WERI-Rb-1 (cell line): ENCODE measurements at regions not wholly inside any gene's neighbourhood (a gene's known extent, or its start where the extent isn't known, plus 50 kb on each side); places are given as distances from the start of the nearest gene placed in this dataset.

Experiments used
- DNase-seq: peaks from one replicate; pipeline ENCODE4 v3.0.0-alpha.2; 2020
- H3K27ac ChIP-seq: fragments of 250-450 bp; sonication (Bioruptor Pico); 2 replicates; pipeline ENCODE4 v1.5.1; 2020; ENCODE audit warnings: mild to moderate bottlenecking, moderate library complexity
- H3K27me3 ChIP-seq: fragments of 250-450 bp; sonication (Bioruptor Pico); 2 replicates; pipeline ENCODE4 v1.5.1; 2021; ENCODE audit warnings: mild to moderate bottlenecking, low read depth, moderate library complexity; ENCODE audit not compliant: insufficient read depth, severe bottlenecking
- H3K36me3 ChIP-seq: fragments of 250-450 bp; sonication (Bioruptor Pico); 2 replicates; pipeline ENCODE4 v1.5.1; 2020; ENCODE audit warnings: mild to moderate bottlenecking, moderate library complexity
- H3K4me3 ChIP-seq: 2 replicates; pipeline ENCODE4 v1.5.1; 2011; ENCODE audit warnings: low read depth, mild to moderate bottlenecking, control low read depth, low read length
- H3K9me3 ChIP-seq: fragments of 250-450 bp; sonication (Bioruptor Pico); 2 replicates; pipeline ENCODE4 v1.5.1; 2021; ENCODE audit warnings: mild to moderate bottlenecking, moderate library complexity; ENCODE audit not compliant: severe bottlenecking
- TF ChIP-seq, protein P1 (sequence below): IDR thresholded peaks from 2 replicates; pipeline ENCODE4 v1.5.1; 2011; ENCODE audit warnings: low read depth, mild to moderate bottlenecking, control low read depth, inconsistent platforms, low read length

DNA sequence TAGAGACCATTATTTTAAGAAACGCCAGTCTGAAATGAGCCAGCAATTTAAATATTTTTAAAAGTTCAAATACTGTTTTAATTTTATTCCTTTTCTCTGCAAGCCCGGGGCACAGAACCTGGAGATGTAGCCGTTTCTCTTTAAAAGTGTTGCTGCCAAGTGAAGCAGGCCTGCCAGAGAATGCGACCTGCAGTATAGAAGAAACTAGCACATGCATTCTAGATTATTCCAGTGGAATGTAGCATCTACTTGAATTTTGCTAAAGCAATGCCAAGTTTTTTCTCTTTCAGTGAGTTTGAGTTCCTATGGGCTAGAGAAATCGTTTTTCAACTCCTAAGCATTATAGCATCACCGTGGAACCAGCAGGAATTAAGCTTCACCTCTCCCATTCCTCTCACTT, 101.3 kb downstream of the QRSL1 start:
- no peak for DNase-seq
- no peak overlapping the region for H3K27ac ChIP-seq
- H3K27me3 ChIP-seq: no peaks in the 10 kb centered on the region
- no peak overlapping the region for H3K4me3 ChIP-seq
- no peaks in the 10 kb centered on the region for H3K9me3 ChIP-seq
- H3K36me3 ChIP-seq: no peaks in the 10 kb centered on the region
- TF ChIP-seq, protein P1, sequence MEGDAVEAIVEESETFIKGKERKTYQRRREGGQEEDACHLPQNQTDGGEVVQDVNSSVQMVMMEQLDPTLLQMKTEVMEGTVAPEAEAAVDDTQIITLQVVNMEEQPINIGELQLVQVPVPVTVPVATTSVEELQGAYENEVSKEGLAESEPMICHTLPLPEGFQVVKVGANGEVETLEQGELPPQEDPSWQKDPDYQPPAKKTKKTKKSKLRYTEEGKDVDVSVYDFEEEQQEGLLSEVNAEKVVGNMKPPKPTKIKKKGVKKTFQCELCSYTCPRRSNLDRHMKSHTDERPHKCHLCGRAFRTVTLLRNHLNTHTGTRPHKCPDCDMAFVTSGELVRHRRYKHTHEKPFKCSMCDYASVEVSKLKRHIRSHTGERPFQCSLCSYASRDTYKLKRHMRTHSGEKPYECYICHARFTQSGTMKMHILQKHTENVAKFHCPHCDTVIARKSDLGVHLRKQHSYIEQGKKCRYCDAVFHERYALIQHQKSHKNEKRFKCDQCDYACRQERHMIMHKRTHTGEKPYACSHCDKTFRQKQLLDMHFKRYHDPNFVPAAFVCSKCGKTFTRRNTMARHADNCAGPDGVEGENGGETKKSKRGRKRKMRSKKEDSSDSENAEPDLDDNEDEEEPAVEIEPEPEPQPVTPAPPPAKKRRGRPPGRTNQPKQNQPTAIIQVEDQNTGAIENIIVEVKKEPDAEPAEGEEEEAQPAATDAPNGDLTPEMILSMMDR: no peak

DNA sequence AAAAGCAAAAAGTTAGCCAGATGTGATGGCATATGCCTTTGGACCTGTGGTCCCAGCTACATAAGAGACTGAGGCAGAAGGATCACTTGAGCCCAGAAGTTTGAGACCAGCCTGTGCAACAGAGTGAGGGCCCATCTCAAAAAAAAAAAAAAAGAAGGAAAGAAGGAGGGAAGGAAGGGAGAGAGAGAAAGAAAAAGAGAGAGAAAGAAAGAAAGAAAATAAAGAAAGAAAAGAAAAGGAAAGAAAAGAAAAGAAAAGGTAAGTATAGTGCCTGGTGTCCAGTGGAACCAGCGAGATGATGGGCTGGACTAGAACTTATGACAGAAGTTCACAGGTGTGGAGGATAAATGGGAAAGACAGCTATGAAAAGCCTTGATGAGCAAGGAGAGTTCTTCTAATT, 100.9 kb downstream of the QRSL1 start:
- no peak overlapping the region for H3K27ac ChIP-seq
- no peaks in the 10 kb centered on the region for H3K9me3 ChIP-seq
- H3K27me3 ChIP-seq: no peaks in the 10 kb centered on the region
- DNase-seq: no peak
- H3K4me3 ChIP-seq: no peak overlapping the region
- TF ChIP-seq, protein P1: no peak
- no peaks in the 10 kb centered on the region for H3K36me3 ChIP-seq

DNA sequence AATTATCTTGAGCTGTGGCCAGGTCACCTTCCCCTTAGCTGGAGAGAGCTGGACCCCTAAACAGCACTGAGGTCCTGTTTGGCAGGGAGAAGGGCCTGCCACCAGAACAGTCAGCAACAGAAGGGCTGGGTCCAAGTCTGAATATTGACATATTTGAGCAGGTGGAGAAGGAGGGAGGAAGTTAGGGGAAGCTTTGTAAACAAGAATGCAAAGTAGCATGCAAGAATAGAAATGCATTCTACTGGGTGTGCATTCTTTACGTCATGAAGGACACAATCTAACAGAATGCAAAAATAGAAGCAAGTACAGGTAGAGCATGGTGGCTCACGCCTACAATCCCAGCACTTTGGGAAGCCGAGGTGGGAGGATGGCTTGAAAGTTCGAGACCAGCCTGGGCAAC, 100.5 kb downstream of the QRSL1 start:
- no peak for DNase-seq
- H3K27me3 ChIP-seq: no peaks in the 10 kb centered on the region
- no peak overlapping the region for H3K4me3 ChIP-seq
- no peaks in the 10 kb centered on the region for H3K9me3 ChIP-seq
- TF ChIP-seq, protein P1: no peak
- no peaks in the 10 kb centered on the region for H3K36me3 ChIP-seq
- H3K27ac ChIP-seq: no peak overlapping the region

DNA sequence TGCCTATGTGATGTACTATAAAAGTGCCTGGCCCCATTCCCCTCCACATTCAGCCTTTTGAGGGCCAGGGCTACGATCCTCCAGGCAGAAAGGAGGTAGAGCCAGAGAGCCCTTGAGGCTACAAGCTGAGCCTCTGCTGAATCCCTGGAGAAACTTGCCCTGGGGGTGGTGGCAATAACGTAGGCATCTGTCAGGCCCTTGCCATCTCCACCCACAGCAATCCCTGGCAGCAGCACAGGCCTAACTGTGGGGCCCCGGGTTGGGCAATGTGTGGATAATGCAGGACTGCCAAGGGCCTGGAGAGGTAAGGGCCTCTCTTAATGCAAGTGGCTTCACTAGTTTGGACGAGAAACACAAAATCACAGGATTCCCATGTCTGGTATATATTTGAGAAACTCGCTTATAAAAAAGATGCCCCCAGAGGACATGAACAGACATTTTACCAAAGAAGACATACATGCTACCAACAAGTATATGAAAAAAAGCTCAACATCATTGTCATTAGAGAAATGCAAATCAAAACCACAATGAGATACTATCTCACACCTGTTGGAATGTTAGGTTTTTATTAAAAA, 99.0 kb downstream of the QRSL1 start:
- Histone ChIP-seq H3K9me3 (no peaks in the 10 kb centered on the region), H3K27ac (no peak overlapping the region), H3K4me3 (no peak overlapping the region), H3K27me3 (no peaks in the 10 kb centered on the region), H3K36me3 (no peaks in the 10 kb centered on the region)
- TF ChIP-seq, protein P1: no peak
- DNase-seq: no peak

DNA sequence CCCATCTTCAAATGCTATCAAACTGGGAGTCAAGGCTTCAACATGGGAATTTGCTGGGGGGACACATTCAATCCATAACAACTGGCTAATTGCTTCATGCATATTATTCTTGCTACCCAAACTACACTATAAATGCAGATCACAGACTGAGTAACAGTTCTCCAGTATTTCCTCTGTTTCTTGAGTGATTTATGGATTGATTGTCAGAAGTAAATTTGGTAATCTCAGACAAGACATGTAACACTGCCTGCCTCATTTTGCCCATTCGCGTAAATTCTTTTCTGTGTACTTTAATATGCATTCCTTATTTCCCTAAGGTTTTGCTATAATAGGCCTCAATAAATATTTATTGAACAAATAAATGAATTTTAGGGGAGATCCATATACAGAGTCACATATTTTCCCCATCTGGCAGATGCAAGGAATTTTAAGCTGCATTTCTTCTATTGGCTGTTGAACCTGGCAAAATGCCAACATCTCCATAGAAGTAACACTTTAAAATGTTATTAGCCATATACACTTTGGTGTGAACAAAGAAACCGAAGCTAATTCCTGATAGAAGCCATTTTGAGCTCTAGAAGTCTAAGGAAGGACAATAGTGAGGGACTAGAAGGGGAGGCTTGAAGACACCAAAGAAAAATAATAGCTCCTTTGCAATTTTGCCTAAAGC, 98.2 kb downstream of the QRSL1 start:
- DNase-seq: no peak
- TF ChIP-seq, protein P1: no peak
- no peak overlapping the region for H3K4me3 ChIP-seq
- H3K9me3 ChIP-seq: no peaks in the 10 kb centered on the region
- H3K27me3 ChIP-seq: no peaks in the 10 kb centered on the region
- H3K36me3 ChIP-seq: no peaks in the 10 kb centered on the region
- no peak overlapping the region for H3K27ac ChIP-seq

DNA sequence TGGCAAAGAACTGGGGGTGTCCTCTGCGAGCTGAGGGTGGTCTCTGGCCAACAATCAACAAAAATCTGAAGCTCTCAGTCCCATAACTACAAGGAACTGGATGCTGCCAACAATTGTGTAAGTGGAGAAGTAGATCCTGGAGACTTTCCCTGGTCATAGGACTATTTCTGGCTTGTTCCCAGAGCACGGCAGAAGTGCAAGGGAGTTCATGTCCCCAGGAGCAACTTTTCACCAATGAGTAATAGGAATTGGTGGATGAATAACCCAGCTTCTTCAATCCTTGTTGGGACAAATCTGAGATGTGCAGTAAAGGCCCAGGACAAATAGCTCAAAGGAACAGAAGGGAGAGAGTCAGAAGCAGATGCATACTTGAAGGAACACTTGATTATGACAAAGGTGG, 95.5 kb downstream of the QRSL1 start:
- TF ChIP-seq, protein P1: no peak
- no peak overlapping the region for H3K4me3 ChIP-seq
- no peaks in the 10 kb centered on the region for H3K27me3 ChIP-seq
- no peak overlapping the region for H3K27ac ChIP-seq
- H3K9me3 ChIP-seq: no peaks in the 10 kb centered on the region
- no peaks in the 10 kb centered on the region for H3K36me3 ChIP-seq
- no peak for DNase-seq
